Left hindlimb (tissue), 1 donor: ENCODE measurements at regions not wholly inside any gene's neighbourhood (a gene's known extent, or its start where the extent isn't known, plus 50 kb on each side); places are given as distances from the start of the nearest gene placed in this dataset.

Source experiments
- DNase-seq: peaks from one replicate; pipeline ENCODE4 v3.0.0-alpha.2; 2018

DNA sequence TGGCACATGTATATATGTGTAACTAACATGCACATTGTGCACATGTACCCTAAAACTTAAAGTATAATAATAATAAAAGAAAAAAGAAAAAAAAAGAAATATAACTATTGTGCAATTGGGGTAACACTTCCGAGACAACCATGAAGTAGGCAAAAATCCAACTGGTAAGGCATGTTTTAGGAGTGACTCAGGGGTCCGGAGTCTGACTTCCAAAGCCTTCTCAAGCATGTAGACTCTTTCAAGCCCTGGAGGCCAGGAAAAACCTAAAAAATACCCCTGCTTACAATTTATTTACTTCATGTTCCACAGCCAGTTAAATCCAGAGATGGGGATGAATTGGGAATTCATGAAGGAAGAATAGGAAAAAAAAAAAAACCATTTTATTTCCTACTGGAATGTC lies 161.3 kb upstream of the PHACTR1 start:
- no peak for DNase-seq

DNA sequence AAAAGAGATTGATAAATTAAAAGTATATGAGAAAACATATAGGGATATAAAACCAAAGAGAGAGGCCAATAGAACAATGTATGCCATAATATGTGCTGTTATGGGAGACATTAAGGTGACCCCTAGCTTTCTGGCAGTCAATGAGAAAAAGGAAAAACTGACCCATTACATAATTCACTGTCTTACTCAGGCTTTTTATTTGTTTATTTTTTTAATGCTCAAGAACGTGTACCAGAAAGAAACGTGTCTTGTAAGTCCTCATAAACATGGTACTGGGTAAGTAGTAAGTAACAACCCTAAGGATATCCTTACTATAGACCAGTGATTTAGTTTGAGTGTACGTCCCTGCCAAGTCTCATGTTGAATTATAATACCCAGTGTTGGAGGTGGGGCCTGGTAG lies 160.8 kb upstream of the PHACTR1 start:
- no peak for DNase-seq

DNA sequence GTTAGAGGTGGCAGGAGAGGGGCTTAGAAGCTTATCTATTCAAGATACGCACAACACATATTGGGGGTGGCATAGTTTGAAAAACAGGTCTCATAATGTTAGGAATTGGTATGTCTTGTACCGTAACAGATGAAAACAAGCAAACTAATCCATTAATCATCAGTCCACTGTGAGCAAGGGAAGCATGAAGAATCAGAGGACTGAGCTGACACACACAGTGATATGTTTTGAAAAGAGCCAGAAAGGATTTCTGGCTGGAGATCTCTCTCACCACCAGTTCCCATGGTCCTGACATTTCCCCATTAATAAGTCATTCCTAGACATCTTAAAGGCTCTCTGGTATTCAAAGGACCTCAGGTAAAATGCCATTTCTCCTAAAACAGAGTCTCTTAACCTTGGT lies 158.8 kb upstream of the PHACTR1 start:
- no peak for DNase-seq

DNA sequence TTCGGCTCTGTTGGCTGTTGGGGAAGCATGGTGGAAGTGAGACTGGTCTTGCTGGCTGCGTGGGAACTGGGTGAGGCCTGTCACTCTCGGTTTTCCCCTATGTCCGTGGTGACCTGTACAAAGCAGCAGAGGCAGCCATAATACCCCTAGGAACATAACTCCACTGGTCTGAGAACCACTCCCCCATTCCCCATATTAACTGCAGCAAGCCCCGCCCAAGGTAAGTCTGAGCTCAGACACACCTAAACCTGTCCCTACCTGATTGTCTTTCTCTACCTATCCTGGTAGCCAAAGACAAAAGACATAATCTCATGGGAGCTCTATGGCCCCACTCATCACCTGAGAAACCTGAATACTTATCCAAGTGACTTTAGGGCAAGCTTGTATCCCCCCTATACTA lies 156.3 kb upstream of the PHACTR1 start:
- no peak for DNase-seq

DNA sequence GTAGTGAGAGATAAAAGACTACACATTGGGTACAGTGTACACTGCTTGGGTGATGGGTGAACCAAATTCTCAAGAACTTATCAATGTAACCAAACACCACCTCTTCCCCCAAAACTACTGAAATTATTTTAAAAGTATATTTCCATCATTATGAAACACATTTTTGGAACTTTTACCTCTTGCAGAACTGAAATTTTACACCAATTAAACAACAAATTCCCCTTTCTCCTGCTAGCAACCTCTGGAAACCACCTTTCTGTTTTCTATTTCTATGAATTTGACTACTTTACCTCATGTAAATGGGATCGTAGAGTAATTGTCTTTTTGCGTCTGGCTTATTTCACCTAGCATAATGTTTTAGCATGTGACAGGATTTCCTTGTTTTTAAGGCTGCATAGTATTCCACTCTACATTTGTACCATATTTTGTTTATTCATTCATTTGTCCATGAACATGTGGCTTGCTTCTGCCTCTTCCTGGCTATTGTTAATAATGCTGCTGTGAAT lies 149.9 kb upstream of the PHACTR1 start:
- DNase-seq, result no peak

DNA sequence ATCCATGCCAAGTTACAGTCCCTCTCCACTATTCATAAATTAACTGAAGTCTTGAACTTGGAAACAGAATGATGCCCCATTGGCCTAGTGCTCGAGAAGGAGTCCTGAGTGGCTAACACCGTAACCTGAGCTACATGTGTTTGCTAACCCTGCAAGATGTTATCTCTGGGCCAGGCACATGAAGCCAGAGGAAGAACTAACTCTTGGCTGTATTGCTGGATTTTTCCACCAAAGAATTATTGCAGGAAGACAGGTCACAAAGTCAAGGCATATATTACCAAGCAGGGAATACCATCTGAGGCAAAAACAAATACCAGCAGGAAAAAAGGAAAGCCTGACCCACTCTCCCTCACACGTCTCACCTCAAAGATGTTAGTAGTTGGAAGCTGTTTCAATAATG lies 148.9 kb upstream of the PHACTR1 start:
- DNase-seq, result no peak

DNA sequence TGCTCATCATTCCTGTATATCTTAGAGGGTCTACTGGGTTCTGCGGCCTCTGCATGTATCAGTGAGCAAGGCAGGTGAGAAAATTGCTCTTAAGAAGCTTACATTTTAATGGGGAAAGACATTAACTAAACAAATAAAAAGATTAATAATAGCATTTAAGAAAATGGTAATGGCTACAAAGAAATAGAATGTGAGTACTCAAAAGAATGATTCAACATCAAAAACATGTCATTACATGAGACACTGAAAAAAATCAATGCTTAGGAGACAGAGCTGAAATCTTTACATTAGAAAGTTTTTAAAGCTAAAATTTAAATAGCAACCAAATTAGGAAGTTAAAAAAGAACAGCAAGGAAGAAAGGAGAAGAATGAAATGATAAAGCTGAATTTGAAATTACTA lies 146.9 kb upstream of the PHACTR1 start:
- DNase-seq, result no peak

DNA sequence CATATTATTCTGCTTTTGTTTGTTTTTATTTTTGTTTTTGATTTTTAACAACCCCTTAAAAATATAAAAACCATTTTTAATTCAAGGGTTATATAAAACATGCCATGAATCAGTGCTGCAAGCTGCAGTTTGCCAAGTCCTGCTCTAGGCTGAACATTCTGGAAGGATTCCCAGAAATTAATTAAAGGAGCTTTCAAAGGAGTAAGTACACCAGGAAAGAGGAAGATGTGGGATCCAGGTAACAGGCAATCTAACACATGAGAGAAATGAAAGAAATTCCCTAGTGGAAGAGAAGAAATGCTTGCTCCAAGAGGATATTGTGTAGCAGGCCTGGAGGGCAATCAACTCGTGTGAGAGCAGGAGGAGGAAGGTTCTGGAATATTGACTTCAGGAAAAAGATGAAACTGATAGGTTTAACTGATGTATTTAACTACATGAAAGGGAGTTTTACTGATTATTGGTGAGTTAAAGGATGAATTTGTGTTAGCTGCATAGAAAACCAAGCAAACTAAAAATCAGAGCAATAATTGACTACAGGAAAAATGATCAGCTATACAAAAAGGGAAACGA lies 146.0 kb upstream of the PHACTR1 start:
- no peak for DNase-seq

DNA sequence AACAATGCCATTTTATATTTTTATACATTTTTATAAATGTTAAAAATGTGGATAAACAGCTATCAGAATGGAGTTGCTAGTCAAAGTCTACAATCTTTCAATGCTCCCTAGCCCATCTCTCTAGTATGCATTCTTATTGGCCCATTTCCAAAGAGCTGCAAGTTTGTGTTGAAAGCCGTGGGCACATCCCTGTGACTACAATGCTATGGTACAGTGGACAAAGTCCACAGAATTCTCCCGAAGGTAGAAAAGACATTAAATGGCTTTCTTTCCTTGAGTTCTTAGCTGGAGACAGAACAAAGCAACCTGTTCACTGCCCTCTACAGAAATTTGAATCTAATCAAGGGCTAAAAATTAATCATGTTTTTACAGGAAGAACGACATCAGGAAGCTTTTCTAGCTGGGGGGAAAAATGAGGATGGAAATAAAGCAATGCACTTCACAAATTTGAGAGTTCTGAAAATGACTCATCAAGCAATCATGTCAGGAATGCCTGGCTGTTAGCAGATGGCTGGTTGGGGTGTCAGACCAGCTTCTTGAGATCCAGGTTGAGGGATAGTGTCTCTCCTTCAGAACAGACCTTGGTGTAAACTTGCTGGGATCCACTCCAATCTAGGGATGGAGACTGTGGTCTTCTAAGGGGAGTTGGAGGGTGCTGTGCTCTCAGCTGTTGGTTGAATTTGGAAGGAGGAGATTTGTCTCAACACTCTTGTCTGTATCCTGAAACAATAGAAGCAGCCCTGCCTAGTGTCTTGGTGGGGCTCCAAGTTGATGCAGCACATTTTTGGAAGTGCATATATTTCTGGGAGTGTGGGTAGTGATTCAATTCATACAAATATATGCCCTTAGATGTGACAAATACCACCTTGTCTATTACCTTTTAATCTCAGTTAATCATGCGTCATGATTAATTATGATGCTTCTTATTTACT lies 143.4 kb upstream of the PHACTR1 start:
- no peak for DNase-seq

DNA sequence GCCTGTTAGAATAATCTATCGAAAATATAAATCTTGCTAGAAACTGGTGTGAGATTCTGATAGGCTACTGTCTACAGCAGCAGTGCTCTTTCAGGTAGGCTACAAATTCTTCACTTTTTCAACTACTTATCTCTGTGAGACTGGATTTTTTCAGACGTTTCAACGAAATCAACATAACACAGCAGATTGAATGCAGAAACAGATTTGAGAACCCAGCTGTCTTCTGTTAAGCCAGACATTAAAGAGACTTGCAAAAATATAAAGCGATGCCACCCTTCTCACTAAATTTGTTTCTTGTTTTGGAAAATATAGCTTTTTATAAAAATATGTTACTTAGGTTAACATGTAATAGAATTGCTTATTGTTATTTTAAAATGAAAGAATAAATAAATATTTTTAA lies 140.6 kb upstream of the PHACTR1 start:
- DNase-seq, result no peak

DNA sequence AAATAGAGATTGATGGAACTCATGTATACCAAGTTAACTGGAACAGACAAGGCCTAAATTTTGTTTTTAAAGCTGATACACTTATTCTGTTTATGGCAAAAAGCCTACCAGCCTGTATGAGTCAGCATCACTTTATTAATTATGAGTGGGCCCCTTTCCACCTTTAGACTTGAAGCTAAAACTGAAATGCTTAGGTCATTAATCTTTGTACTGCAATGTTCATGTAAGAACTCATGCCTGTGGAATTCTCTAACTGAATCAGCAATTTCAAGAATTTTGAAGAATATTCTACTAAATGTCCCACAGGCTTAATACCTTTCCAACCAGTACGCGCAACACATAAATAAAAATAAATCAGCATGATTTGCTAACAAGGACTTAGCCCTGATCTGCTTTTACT lies 140.2 kb upstream of the PHACTR1 start:
- DNase-seq, result no peak

DNA sequence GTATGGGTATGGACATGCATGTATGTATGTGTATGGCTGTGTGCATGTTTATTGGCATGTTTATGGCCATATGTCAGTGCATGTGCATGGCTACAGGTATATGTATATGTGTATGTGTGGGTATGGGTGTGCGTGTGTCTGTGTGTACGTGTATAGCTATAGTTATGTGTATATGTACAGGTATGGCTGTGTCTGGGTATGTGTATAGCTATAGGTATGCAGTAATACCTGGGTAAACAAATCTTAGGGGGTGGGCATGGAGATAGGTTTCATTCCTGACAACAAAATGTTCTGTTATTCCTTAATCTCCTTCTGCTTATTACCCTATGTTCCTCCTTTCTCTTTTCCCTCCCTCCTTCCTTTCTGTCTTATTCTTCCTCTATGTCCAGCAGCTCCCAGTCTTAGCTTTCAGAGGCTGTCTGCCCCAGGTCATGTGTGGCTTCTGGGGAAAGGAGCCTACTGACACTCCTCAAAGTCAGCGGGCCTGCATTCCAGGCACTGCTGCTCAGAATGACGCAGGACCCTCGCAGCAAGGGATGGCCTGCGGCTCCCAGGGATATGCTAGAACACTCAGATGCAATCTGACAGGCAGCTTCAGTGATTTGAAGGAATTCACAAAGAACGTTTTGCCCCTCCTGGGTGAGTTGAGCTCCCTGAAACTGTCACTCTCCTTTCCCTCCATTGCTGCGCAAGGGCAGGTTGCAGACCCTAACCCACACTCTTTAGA lies 139.3 kb upstream of the PHACTR1 start:
- DNase-seq, result no peak

DNA sequence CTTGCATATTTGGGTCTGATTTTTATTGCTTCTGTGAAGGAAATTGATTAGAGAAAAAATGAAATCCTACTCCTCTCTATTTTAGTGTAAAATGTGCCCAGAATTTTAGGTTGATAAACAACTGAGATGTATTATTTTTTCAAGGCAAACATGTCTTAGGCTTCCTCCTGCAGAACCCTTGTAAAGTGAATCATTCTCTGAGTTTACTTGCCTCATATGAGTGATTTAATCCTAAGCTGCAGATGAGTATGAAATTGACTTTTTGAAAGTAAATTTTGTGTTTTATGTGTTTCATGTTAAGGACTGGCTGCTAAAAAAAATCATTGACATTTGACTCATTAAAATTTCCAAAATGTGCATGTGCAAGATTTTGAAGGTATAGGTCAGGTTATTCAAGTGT lies 138.5 kb upstream of the PHACTR1 start:
- no peak for DNase-seq

DNA sequence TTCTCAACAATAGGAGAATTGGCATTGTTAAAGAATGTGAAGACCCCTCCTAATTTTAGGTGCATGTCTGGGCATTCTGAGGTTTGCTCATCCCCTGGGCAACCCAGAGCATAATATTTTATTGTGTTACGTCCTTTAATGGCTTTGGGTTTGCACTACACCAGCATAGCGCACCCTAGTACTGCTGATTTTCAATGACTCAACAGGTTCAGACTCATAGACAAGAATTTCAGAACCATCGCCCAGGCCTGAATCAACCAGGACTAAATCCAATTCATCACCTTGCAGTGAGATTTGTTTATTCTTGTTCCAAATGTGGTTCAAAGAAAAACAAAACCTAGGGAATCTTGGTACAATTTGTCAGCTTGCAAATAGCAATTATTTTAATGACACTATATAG lies 137.8 kb upstream of the PHACTR1 start:
- DNase-seq, result no peak

DNA sequence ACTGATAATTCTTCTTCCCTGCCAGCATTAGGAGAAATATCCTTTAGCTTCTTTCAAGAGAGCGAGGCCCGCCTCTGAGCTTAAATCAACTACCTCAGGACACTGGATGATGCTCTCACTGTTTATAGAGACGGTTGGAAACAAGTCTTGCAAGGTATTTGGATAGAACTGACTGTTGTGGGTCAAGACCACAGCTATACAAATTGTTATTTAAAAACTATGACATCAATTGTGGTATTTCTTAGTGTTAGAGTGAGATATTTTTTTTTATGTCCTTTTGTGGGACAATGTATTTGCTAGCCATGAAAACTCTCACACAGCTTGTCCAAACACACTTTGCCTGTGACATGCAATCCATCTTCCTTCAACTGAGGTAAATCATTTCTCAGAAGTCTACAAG lies 136.3 kb upstream of the PHACTR1 start:
- DNase-seq, result no peak

DNA sequence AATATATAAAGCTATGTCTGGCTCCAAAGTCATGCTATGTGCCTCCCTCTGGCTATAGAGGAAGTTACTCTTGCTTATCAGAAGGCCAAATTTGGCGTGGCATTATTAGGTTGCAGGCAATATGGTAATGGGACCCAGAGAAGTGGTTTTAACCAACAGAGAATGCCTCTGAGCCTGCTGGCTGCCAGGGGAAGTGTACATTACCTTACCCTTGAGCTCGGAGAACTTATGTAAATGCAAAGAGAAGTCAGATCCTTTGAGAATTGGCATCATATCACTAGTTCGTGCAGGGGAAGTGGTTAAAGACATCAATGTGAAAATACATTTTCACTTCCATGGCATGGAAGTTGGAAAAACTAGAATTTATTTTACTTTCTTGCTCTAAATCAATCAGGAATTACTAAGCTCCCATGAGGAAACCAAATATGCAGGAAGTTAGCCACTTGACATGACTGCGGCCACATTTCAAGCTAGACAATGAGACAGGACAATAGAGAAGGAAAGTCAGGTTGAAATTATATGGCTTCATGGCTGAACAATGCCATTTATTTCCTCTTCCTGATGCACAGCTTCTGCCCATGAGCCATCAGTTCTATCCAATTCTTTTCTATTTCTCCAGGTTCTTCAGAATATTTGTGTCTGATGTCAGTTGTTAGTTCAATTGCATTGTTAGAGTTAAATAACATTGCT lies 134.0 kb upstream of the PHACTR1 start:
- no peak for DNase-seq

DNA sequence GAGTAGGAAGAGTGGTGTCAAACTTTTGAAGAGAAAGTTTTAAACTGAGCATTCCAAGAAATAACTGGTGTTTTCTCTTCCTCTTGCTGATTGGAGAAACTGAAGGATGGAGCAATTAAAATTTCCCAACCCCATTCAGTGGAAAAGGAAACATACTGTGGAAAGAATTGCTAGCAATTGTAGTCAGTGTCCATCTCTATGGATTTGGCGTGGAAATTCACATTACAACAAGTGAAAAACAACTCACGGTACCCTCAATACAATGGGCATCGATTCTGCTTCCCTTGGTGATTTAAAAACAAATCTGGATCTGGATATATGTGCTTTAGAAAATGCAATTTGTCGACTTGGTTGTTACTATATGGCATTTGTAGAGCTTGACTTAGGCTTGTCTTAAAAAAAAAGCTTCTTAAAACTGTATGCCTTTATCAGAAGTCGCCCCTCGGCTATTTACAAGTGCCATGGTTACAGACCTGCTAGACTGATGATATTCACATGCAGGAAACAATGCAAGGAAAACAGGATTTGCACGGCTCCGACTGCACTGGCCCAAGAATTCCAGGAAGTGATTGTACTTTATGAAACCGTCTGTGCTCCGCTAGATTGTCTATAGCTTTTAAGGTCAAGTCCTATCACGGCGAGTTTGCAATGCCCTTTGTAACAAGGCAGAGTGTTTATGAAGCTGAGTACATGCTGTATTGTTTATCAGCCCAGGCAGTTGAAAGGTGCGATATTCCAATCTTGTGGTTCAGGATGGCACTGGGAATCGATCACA lies 131.7 kb upstream of the PHACTR1 start:
- no peak for DNase-seq

DNA sequence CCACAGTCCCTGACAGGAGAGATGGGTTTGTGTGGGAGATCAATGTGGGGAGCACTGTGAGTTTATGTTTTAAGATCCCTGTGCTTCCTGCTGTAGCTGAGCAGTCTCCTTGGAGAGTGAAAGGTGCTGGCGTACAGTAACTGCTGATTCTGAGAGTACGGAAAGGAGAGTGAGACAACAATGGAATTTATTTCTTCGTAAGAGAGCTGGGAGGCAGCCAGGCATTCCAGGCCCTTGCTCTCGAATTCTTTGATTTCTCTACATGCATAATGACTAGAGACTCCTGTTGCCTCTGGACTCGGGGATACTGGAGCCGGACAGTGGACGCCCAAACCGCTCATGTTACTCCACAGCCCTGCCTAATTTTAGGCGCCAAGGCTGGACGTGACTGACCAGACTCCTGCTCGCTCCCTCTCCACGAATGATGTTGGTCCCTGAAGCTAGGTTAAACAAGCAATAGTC lies 131.0 kb upstream of the PHACTR1 start:
- no peak for DNase-seq

DNA sequence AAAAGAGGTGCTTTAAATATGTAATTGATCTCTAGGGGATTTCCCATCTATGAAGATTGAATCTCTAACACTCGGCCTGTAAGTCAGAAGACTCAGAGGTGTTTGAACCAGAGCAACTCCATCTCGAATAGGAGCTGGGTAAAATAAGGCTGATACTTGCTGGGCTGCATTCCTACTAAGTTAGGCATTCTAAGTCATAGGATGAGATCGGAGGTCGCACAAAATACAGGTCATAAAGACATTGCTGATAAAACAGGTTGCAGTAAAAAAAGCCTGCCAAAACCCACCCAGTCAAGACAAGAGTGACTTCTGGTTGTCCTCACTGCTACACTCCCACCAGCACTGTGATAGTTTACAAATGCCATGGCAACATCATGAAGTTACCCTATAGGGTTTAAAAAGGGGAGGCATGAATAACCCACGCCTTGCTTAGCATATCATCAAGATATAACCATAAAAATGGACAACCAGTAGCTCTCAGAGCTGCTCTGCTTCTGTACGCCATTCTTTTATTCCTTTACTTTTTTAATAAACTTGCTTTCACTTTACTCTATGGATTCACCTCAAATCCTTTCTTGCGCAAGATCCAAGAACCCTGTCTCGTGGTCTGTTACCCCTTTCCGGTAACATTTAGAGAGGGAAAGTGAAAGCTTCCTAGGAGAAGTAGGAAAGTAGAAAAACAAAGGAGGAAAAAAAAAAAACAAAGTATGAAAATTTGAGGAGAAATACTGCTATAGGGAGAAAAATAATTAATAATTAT lies 129.7 kb upstream of the PHACTR1 start:
- no peak for DNase-seq

DNA sequence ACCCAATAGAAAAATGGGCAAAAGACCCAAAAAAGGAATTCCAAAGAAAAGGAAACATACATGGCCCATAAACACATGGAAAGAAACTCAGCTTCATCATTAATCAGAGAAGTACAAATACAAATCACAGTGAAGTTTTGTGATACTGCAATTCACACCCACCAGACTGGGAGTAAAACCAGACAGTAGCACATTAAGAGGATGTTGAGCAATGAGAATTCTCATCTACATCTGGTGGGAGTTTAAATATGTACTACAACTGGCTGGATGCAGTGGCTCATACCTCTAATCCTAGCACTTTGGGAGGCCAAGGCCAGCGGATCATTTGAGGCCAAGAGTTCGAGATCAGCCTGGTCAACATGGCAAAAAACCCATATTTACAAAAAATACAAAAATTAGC lies 125.7 kb upstream of the PHACTR1 start:
- DNase-seq, result no peak

DNA sequence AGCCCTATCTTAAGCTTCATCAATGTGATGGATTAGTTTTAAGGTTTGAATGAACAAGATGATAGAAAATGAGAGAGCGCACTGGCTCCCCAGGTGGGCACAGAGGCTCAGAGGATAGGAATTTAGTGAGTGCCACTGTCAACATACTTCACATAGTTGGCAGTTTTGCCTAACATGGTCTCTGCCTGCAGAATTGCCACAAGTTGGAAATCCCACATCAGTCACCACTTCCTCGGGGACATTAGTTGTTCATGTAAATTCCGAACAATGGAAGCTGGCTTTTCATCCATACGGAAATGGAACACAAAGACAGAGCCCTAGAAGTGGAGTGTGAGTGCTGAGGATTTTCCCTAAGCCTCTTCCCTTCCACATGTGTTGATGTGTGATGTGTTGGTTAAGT lies 123.9 kb upstream of the PHACTR1 start:
- no peak for DNase-seq
